ENCODE measurements at regions not wholly inside any gene's neighbourhood (a gene's known extent, or its start where the extent isn't known, plus 50 kb on each side); places are given as distances from the start of the nearest gene placed in this dataset.

DNA sequence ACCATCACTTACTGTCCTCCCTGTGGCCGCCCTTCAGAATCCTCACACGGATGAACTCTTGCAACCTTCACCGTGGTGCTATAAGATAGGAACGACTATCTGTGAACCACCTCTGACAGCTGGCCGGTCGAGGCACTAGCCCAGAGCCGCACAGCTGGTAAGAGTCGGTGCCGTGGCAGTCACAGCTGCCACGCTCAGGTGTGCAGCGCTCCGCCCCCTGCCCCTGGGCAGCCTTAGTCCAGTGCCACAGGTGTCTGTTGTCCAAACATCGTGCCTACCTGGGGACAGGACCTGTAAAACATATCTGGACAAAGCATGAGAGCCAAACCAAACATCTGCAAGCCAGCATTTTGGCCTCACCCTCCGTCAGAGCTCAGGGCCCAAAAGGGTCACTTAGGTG, 55.3 kb upstream of the SALL3 start:
- H3K4me3 ChIP-seq (ENCODE audit: low read length), result no peak overlapping the region
- DNase-seq (ENCODE audit: low read depth, low spot score), result no peak

GRCh38 chr18:78924786-78925540, 54.7 kb upstream of the SALL3 start:
- no peak overlapping the region for H3K4me3 ChIP-seq (ENCODE audit: low read length)
- no peak for DNase-seq (ENCODE audit: low read depth, low spot score)

GRCh38 chr18:78925557-78926242, 53.9 kb upstream of the SALL3 start:
- no peak overlapping the region for H3K4me3 ChIP-seq (ENCODE audit: low read length)
- DNase-seq (ENCODE audit: low read depth, low spot score), result no peak

GRCh38 chr18:78926243-78926615, 53.4 kb upstream of the SALL3 start:
- DNase-seq (ENCODE audit: low read depth, low spot score), result no peak
- no peak overlapping the region for H3K4me3 ChIP-seq (ENCODE audit: low read length)

DNA sequence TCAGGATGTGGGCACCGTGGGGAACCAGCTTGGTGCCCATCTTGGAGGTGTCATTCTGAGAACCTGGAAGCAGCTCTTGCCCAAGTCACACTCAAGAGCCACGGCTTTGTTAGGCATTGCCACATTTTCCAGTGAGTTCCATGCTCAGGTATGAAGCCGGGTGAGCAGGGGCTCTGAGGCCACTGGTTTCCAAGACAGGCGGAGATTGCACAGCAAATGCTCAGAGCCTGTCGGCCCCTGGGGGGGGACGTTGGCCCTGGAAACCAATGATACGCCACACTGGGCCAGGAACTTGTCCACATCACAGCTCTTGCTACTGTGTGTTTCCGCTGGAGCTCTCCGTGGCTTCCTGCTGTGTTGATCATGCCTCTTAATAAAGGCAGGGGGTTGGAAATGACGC, 52.5 kb upstream of the SALL3 start:
- no peak for DNase-seq (ENCODE audit: low read depth, low spot score)
- no peak overlapping the region for H3K4me3 ChIP-seq (ENCODE audit: low read length)

GRCh38 chr18:78927616-78928015, 52.0 kb upstream of the SALL3 start:
- no peak overlapping the region for H3K4me3 ChIP-seq (ENCODE audit: low read length)
- DNase-seq (ENCODE audit: low read depth, low spot score), result no peak

DNA sequence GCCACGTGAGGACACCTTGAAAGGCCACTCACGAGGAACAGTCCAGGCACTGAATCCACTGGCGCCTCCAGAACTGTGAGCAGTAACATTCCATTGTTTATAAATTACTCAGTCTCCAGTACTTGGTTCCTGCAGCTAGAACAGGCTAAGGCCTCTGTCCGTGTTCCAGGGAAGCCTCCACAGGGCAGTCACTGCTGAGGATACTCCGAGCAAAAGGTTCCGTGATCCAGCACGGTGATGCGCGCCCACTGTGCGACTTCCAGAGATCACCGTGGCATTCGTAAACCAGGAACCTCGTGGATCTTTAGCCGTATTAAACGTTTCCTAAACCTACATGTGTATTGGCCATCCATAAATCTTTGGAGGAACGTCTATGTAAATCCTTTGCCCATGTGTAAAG, 51.5 kb upstream of the SALL3 start:
- no peak overlapping the region for H3K4me3 ChIP-seq (ENCODE audit: low read length)
- DNase-seq (ENCODE audit: low read depth, low spot score), result no peak

DNA sequence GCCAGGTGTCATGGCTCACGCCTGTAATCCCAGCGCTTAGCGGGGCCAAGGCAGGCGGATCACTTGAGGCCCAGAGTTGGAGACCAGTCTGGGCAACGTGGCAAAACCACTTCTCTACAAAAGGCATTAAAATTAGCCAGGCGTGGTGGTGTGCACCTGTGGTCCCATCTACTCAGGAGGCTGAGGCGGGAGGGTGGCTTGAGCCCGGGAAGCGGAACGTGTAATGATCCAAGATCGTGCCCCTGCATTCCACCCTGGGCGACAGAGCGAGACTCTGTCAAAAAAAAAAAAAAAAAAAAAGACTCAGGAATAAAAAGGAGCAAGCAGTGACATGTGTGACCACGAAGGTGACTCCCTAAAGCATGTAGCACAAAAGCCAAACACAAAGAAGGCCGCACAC, 50.1 kb upstream of the SALL3 start:
- no peak overlapping the region for H3K4me3 ChIP-seq (ENCODE audit: low read length)
- no peak for DNase-seq (ENCODE audit: low read depth, low spot score)
